CD14-positive monocyte (primary cell): ENCODE measurements at regions not wholly inside any gene's neighbourhood (a gene's known extent, or its start where the extent isn't known, plus 50 kb on each side); places are given as distances from the start of the nearest gene placed in this dataset.

Experiments
- DNase-seq, 3 donors: peaks; one replicate each; pipeline ENCODE4 v3.0.0-alpha.2; 2011 to 2022
- H2AFZ ChIP-seq: 2 replicates; pipeline ENCODE4 v1.6.0; 2012; ENCODE audit warnings: mild to moderate bottlenecking, low read depth, low read length, inconsistent platforms; ENCODE audit not compliant: insufficient read depth, poor library complexity, severe bottlenecking
- H3K27ac ChIP-seq, 2 donors: 1 replicate in 1 of 2; 2 replicates in 1 of 2; pipeline ENCODE4 v1.5.1; 2012 to 2013; ENCODE audit warnings: low read length in 2 of 2, control low read depth in 1 of 2, inconsistent platforms in 1 of 2, low read depth in 1 of 2, mild to moderate bottlenecking in 1 of 2
- H3K27me3 ChIP-seq, 2 donors: one replicate each; pipeline versions ENCODE4 v1.6.0 to v1.6.1; 2011 to 2013; ENCODE audit warnings: low read length in 2 of 2; ENCODE audit not compliant: control insufficient read depth in 2 of 2, insufficient read depth in 2 of 2
- H3K36me3 ChIP-seq, 2 donors: replicated peaks in 1 of 2; 1 replicate in 1 of 2; 2 replicates in 1 of 2; pipeline versions ENCODE4 v1.5.1 to v1.6.1; 2012 to 2013; ENCODE audit warnings: low read length in 2 of 2, control low read depth in 1 of 2, inconsistent platforms in 1 of 2, mild to moderate bottlenecking in 1 of 2; ENCODE audit not compliant: insufficient read depth in 2 of 2, control insufficient read depth in 1 of 2
- H3K4me1 ChIP-seq, 2 donors: 1 replicate in 1 of 2; 2 replicates in 1 of 2; pipeline versions ENCODE4 v1.5.1 to v1.6.1; 2012 to 2013; ENCODE audit warnings: low read length in 2 of 2, control low read depth in 1 of 2, inconsistent platforms in 1 of 2, mild to moderate bottlenecking in 1 of 2, moderate library complexity in 1 of 2; ENCODE audit not compliant: insufficient read depth in 2 of 2, control insufficient read depth in 1 of 2
- H3K4me2 ChIP-seq: replicated peaks from 2 replicates; pipeline ENCODE3; 2012; ENCODE audit warnings: low read length, moderate library complexity, mild to moderate bottlenecking; ENCODE audit not compliant: poor library complexity, severe bottlenecking; ENCODE audit errors: extremely low read depth
- H3K4me3 ChIP-seq, 3 experiments: fragments of 200-600 bp in 1 of 3; sonication (generic) in 1 of 3; replicated peaks in 1 of 3; 1 replicate in 2 of 3; 2 replicates in 1 of 3; pipeline ENCODE4 v1.5.1; 2011 to 2013; ENCODE audit warnings: low read length in 3 of 3, mild to moderate bottlenecking in 3 of 3, control low read depth in 2 of 3, low read depth in 2 of 3, inconsistent platforms in 1 of 3, moderate library complexity in 1 of 3
- H3K79me2 ChIP-seq: 2 replicates; pipeline ENCODE4 v1.6.0; 2012; ENCODE audit warnings: mild to moderate bottlenecking, control low read depth, inconsistent platforms, low read length, moderate library complexity; ENCODE audit not compliant: insufficient read depth
- H3K9ac ChIP-seq: 2 replicates; pipeline ENCODE4 v1.6.0; 2017; ENCODE audit warnings: low read length, mild to moderate bottlenecking; ENCODE audit not compliant: insufficient read depth, poor library complexity, severe bottlenecking
- H3K9me3 ChIP-seq, 2 donors: replicated peaks in 1 of 2; 1 replicate in 1 of 2; 2 replicates in 1 of 2; pipeline versions ENCODE4 v1.5.1 to v1.6.1; 2012 to 2013; ENCODE audit warnings: low read length in 2 of 2, control low read depth in 1 of 2; ENCODE audit not compliant: control insufficient read depth in 1 of 2, insufficient read depth in 1 of 2
- H4K20me1 ChIP-seq: 2 replicates; pipeline ENCODE4 v1.6.0; 2012; ENCODE audit warnings: mild to moderate bottlenecking, low read length, control low read depth, moderate library complexity; ENCODE audit not compliant: insufficient read depth
- H3K27ac Mint-ChIP-seq, 7 donors: one replicate each; pipeline ENCODE4 v1.8.0; 2020; ENCODE audit warnings: mild to moderate bottlenecking in 7 of 7, mixed read lengths in 7 of 7, moderate library complexity in 6 of 7, inconsistent platforms in 2 of 7
- H3K27me3 Mint-ChIP-seq, 3 donors: one replicate each; pipeline ENCODE4 v1.8.0; 2021 to 2022; ENCODE audit warnings: low read depth in 3 of 3, mild to moderate bottlenecking in 3 of 3, mixed read lengths in 3 of 3, moderate library complexity in 3 of 3, inconsistent platforms in 1 of 3
- H3K36me3 Mint-ChIP-seq, 2 donors: one replicate each; pipeline ENCODE4 v1.8.0; 2020; ENCODE audit warnings: mixed read lengths in 2 of 2, inconsistent platforms in 1 of 2, mild to moderate bottlenecking in 1 of 2
- H3K4me1 Mint-ChIP-seq: one replicate; pipeline ENCODE4 v1.8.0; 2020; ENCODE audit warnings: mild to moderate bottlenecking, mixed read lengths
- H3K4me3 Mint-ChIP-seq, 2 donors: one replicate each; pipeline ENCODE4 v1.8.0; 2020; ENCODE audit warnings: mild to moderate bottlenecking in 2 of 2, mixed read lengths in 2 of 2, moderate library complexity in 1 of 2
- H3K9me3 Mint-ChIP-seq, 7 donors: one replicate each; pipeline ENCODE4 v1.8.0; 2020 to 2022; ENCODE audit warnings: mixed read lengths in 7 of 7, mild to moderate bottlenecking in 6 of 7, moderate library complexity in 6 of 7, inconsistent platforms in 2 of 7
- WGBS: methylation state at CpG from one replicate; pipeline ENCODE4 v1.1.5; 2013; ENCODE audit warnings: missing lambda C conversion rate; ENCODE audit not compliant: insufficient coverage; 5-methylcytosine and 5-hydroxymethylcytosine counted together
- intact Hi-C, 2 donors: fragments of 100-400 bp; cut with micrococcal nuclease; formaldehyde crosslinking; loops; one replicate each; pipeline versions ENCODE4 v1.15.0 to v1.15.1; 2023
- TF ChIP-seq, protein P1 (sequence below): fragments of 200-600 bp; IDR thresholded peaks from one replicate; pipeline ENCODE4 v1.8.0; 2022; ENCODE audit warnings: antibody characterized with exemption, mild to moderate bottlenecking

DNA sequence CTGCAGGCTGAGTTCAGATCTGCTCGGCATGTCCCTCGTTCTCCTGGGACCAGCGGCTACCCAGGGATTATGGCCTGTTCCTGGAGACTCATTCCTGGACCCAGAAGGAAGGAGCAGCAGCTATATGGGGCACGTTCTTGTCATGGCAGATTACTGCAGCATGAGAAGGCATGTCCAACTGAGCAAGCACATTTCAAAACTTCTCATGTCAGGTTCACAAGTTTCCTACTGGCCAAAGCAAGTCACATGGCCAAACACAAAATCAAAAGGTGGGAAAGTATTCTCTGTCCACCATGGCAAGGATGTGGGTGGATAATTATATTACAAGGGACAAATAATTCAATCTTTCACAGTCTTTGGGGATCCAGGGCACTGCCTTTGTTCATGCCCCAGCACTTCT, 71.9 kb upstream of the C15orf39 start:
- Mint-ChIP-seq H3K27ac (peak overlapping the region; percentile 96 to 99 (median 97)), H3K27me3 (no peaks in the 10 kb centered on the region), H3K36me3 (peaks cover 2 to 4% of the 10 kb centered on the region in 2 donors), H3K4me3 (peak overlapping the region in 1 of 2 donors; percentile 35), H3K4me1 (peaks cover 69% of the 10 kb centered on the region), H3K9me3 (peaks cover 0 to 2% (median 0%) of the 10 kb centered on the region in 7 donors)
- Histone ChIP-seq H3K9me3 (no peaks in the 10 kb centered on the region), H3K9ac (no peak overlapping the region), H3K4me3 (peak overlapping the region in 1 of 3 experiments; percentile 69), H3K27ac (peak overlapping the region; percentile 90 to 91), H3K36me3 (no peaks in the 10 kb centered on the region), H3K27me3 (no peaks in the 10 kb centered on the region), H3K79me2 (no peaks in the 10 kb centered on the region), H2AFZ (no peak overlapping the region), H4K20me1 (no peaks in the 10 kb centered on the region), H3K4me2 (peak overlapping the region; percentile 67), H3K4me1 (peaks cover 77 to 78% of the 10 kb centered on the region in 2 donors)
- WGBS, result 73% methylated on average over 4 of the region's 4 CpGs
- intact Hi-C loops, result loop anchor here (2.0 to 10.0 kb wide), 4 partner anchors 38 to 87 kb away; no protein-coding TSS in a partner anchor
- peak in 1 of 3 donors; percentile 36 for DNase-seq
- TF ChIP-seq, protein P1, sequence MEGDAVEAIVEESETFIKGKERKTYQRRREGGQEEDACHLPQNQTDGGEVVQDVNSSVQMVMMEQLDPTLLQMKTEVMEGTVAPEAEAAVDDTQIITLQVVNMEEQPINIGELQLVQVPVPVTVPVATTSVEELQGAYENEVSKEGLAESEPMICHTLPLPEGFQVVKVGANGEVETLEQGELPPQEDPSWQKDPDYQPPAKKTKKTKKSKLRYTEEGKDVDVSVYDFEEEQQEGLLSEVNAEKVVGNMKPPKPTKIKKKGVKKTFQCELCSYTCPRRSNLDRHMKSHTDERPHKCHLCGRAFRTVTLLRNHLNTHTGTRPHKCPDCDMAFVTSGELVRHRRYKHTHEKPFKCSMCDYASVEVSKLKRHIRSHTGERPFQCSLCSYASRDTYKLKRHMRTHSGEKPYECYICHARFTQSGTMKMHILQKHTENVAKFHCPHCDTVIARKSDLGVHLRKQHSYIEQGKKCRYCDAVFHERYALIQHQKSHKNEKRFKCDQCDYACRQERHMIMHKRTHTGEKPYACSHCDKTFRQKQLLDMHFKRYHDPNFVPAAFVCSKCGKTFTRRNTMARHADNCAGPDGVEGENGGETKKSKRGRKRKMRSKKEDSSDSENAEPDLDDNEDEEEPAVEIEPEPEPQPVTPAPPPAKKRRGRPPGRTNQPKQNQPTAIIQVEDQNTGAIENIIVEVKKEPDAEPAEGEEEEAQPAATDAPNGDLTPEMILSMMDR, result no peak

DNA sequence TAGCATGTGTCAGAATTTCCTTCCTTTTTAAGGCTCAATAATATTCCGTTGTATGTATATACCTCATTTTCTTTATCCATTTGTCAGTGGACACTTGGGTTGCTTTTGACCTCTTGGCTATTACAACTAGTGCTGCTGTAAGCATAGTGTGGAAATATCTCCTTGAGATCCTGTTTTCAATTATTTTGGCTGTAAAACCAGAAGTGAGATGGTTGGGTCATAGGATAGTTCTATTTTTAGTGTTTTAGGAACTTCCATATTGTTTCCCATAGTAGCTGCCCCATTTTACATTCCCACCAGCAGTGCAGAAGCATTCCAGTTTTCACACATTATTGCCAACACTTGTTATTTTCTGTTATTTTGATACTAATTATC, 70.4 kb upstream of the C15orf39 start:
- H3K36me3 ChIP-seq, result no peaks in the 10 kb centered on the region
- no peaks in the 10 kb centered on the region for H3K27me3 Mint-ChIP-seq
- H3K4me3 Mint-ChIP-seq, result peak overlapping the region in 1 of 2 donors; percentile 70
- no peaks in the 10 kb centered on the region for H3K79me2 ChIP-seq
- H3K4me2 ChIP-seq, result peak overlapping the region; percentile 67
- peaks cover 72 to 81% of the 10 kb centered on the region in 2 donors for H3K4me1 ChIP-seq
- H4K20me1 ChIP-seq, result no peaks in the 10 kb centered on the region
- intact Hi-C loops, result loop anchor here (2.0 to 10.0 kb wide), 2 partner anchors 54 to 88 kb away; no protein-coding TSS in a partner anchor
- no peaks in the 10 kb centered on the region for H3K27me3 ChIP-seq
- no peaks in the 10 kb centered on the region for H3K9me3 ChIP-seq
- H3K27ac Mint-ChIP-seq, result peak overlapping the region; percentile 96 to 99 (median 97)
- H3K27ac ChIP-seq, result peak overlapping the region; percentile 78 to 90
- H3K9me3 Mint-ChIP-seq, result peaks cover 0 to 2% (median 0%) of the 10 kb centered on the region in 7 donors
- no CpG with 5 or more reads among the region's 1 CpG for WGBS
- peaks cover 69% of the 10 kb centered on the region for H3K4me1 Mint-ChIP-seq
- no peak overlapping the region for H2AFZ ChIP-seq
- TF ChIP-seq, protein P1, result no peak
- H3K9ac ChIP-seq, result peak overlapping the region; percentile 29
- peak overlapping the region in 2 of 3 experiments; percentile 7 to 69 for H3K4me3 ChIP-seq
- peak; percentile 77 to 91 (median 87) for DNase-seq
- H3K36me3 Mint-ChIP-seq, result peaks cover 2 to 4% of the 10 kb centered on the region in 2 donors
